Stomach (tissue), 8 donors: ENCODE measurements at regions not wholly inside any gene's neighbourhood (a gene's known extent, or its start where the extent isn't known, plus 50 kb on each side); places are given as distances from the start of the nearest gene placed in this dataset.
A peak's percentile ranks its signal among the peaks of the same experiment; 100 is the strongest.

Experiments used
- DNase-seq, 2 donors: peaks; one replicate each; pipeline versions ENCODE4 v3.0.0 to v3.0.0-alpha.2; 2013 to 2019
- H3K27ac ChIP-seq, 5 donors: fragments of 200-600 bp in 4 of 5; sonication (generic) in 4 of 5; one replicate each; pipeline ENCODE4 v1.5.1; 2013 to 2019; ENCODE audit warnings: mild to moderate bottlenecking in 1 of 5, moderate library complexity in 1 of 5
- H3K27me3 ChIP-seq, 3 donors: fragments of 200-600 bp; sonication (generic); one replicate each; pipeline ENCODE4 v1.5.1; 2017 to 2019; ENCODE audit warnings: mixed run types in 1 of 3
- H3K36me3 ChIP-seq, 4 donors: fragments of 200-600 bp; sonication (generic); 1 replicate in 3 of 4; 2 replicates in 1 of 4; pipeline ENCODE4 v1.5.1; 2016 to 2019
- H3K4me1 ChIP-seq, 4 donors: fragments of 200-600 bp; sonication (generic); one replicate each; pipeline ENCODE4 v1.5.1; 2016 to 2019
- H3K4me3 ChIP-seq, 4 donors: fragments of 200-600 bp; sonication (generic) in 3 of 4; one replicate each; pipeline ENCODE4 v1.5.1; 2016 to 2019; ENCODE audit warnings: mild to moderate bottlenecking in 1 of 4
- H3K9me3 ChIP-seq, 4 donors: fragments of 200-600 bp; sonication (generic); one replicate each; pipeline ENCODE4 v1.5.1; 2016 to 2019
- EP300 ChIP-seq: sonication (generic); formaldehyde crosslinking; IDR thresholded peaks from one replicate; pipeline ENCODE4 v1.6.1; 2017; ENCODE audit warnings: antibody characterized with exemption
- POLR2A ChIP-seq, 4 donors: fragments of 450-650 bp; IDR thresholded peaks; one replicate each; pipeline ENCODE4 v1.6.1; 2016; ENCODE audit warnings: antibody characterized with exemption in 4 of 4, control low read depth in 2 of 4, mild to moderate bottlenecking in 1 of 4, moderate library complexity in 1 of 4
- POLR2AphosphoS5 ChIP-seq, 3 donors: sonication (generic); formaldehyde crosslinking; IDR thresholded peaks; one replicate each; pipeline ENCODE4 v1.6.1; 2016; ENCODE audit warnings: antibody characterized with exemption in 3 of 3
- WGBS, 5 donors: extraction: QIAGEN DNeasy Blood & Tissue Kit in 3 of 5; methylation state at CpG; one replicate each; pipeline versions ENCODE4 v1.1.5 to v1.1.7; 2013 to 2018; 5-methylcytosine and 5-hydroxymethylcytosine counted together
- intact Hi-C: fragments of 100-400 bp; cut with DNase I; formaldehyde crosslinking; loops from one replicate; pipeline ENCODE4 v1.15.1; 2023; ENCODE audit warnings: low total_unique reads
- TF ChIP-seq, protein P1 (sequence below), 7 experiments: fragments of 450-650 bp in 4 of 7; fragments of 200-600 bp in 3 of 7; sonication (generic) in 3 of 7; IDR thresholded peaks; one replicate each; pipeline ENCODE4 v1.5.1; 2016 to 2019; ENCODE audit warnings: antibody characterized with exemption in 7 of 7, control low read depth in 2 of 7, mild to moderate bottlenecking in 1 of 7
- donor health status: healthy with polysubstance abuse.
- donor health status: Bipolar disorder and iron deficiency.
- donor health status: healthy.

GRCh38 chr9:102778746-102779145, 216.4 kb upstream of the CYLC2 start:
- Histone ChIP-seq H3K27me3 (no peaks in the 10 kb centered on the region), H3K36me3 (no peaks in the 10 kb centered on the region), H3K4me3 (no peak overlapping the region), H3K9me3 (no peaks in the 10 kb centered on the region), H3K27ac (no peak overlapping the region), H3K4me1 (no peaks in the 10 kb centered on the region)
- DNase-seq, result peak in 1 of 2 donors; percentile 1
- WGBS, 5 donors, result 55 to 75% (median 68%) methylated on average over 4 of the region's 4 CpGs
- intact Hi-C loops, result no loop called here
- TF ChIP-seq EP300 (no peak), POLR2AphosphoS5 (IDR thresholded peaks at IDR 0.05) (no peak), POLR2A (IDR thresholded peaks at IDR 0.05) (no peak)
- TF ChIP-seq, protein P1, sequence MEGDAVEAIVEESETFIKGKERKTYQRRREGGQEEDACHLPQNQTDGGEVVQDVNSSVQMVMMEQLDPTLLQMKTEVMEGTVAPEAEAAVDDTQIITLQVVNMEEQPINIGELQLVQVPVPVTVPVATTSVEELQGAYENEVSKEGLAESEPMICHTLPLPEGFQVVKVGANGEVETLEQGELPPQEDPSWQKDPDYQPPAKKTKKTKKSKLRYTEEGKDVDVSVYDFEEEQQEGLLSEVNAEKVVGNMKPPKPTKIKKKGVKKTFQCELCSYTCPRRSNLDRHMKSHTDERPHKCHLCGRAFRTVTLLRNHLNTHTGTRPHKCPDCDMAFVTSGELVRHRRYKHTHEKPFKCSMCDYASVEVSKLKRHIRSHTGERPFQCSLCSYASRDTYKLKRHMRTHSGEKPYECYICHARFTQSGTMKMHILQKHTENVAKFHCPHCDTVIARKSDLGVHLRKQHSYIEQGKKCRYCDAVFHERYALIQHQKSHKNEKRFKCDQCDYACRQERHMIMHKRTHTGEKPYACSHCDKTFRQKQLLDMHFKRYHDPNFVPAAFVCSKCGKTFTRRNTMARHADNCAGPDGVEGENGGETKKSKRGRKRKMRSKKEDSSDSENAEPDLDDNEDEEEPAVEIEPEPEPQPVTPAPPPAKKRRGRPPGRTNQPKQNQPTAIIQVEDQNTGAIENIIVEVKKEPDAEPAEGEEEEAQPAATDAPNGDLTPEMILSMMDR (IDR thresholded peaks at IDR 0.05), result no peak

- H3K4me3 ChIP-seq, result no peak overlapping the region
- DNase-seq, result no peak
- TF ChIP-seq, protein P1 (IDR thresholded peaks at IDR 0.05), result no peak
- TF ChIP-seq POLR2A (IDR thresholded peaks at IDR 0.05) (no peak), EP300 (no peak), POLR2AphosphoS5 (IDR thresholded peaks at IDR 0.05) (no peak)
- no peaks in the 10 kb centered on the region for H3K27me3 ChIP-seq
- no peak overlapping the region for H3K27ac ChIP-seq
- H3K36me3 ChIP-seq, result no peaks in the 10 kb centered on the region
- H3K4me1 ChIP-seq, result no peaks in the 10 kb centered on the region
- intact Hi-C loops, result no loop called here
- H3K9me3 ChIP-seq, result no peaks in the 10 kb centered on the region
- WGBS, 5 donors, result 90 to 95% (median 94%) methylated on average over 3 of the region's 3 CpGs
Observed at GRCh38 chr9:102770704-102771103, 224.4 kb upstream of the CYLC2 start.

DNA sequence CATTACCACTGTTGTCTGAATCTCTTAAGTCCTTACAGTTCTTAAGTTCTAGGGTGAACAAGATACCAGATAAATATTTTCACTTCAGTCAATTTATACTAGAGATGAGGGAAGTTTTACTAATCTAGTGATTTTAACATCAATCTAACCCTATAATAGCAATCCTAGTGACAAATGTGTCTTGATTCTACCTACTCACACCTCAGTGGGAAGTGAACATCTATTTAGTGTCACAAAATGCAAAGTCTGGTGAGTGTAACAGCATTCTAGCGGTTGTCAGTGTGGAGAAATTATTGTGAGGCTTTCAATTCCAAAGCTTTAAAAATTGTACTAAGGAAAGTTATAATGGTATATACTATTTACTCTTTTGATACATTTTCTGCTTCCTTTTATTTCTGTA, 225.8 kb upstream of the CYLC2 start:
- Histone ChIP-seq H3K36me3 (no peaks in the 10 kb centered on the region), H3K9me3 (no peaks in the 10 kb centered on the region), H3K27ac (no peak overlapping the region), H3K4me1 (no peaks in the 10 kb centered on the region), H3K27me3 (no peaks in the 10 kb centered on the region), H3K4me3 (no peak overlapping the region)
- whole genome bisulfite sequencing, 5 donors, result 64 to 85% (median 74%) methylated on average over 1 of the region's 1 CpG
- DNase-seq, result no peak
- intact Hi-C loops, result no loop called here
- TF ChIP-seq POLR2AphosphoS5 (IDR thresholded peaks at IDR 0.05) (no peak), POLR2A (IDR thresholded peaks at IDR 0.05) (no peak), EP300 (no peak)
- TF ChIP-seq, protein P1 (IDR thresholded peaks at IDR 0.05), result no peak

GRCh38 chr9:102768002-102768401, 227.1 kb upstream of the CYLC2 start:
- TF ChIP-seq POLR2AphosphoS5 (IDR thresholded peaks at IDR 0.05), result no peak

GRCh38 chr9:102767076-102767475, 228.1 kb upstream of the CYLC2 start:
- Histone ChIP-seq H3K27ac (no peak overlapping the region), H3K4me1 (no peaks in the 10 kb centered on the region), H3K4me3 (no peak overlapping the region), H3K36me3 (no peaks in the 10 kb centered on the region), H3K27me3 (no peaks in the 10 kb centered on the region), H3K9me3 (peaks cover 0 to 7% (median 0%) of the 10 kb centered on the region in 4 donors)
- TF ChIP-seq POLR2AphosphoS5 (IDR thresholded peaks at IDR 0.05) (no peak), EP300 (no peak), POLR2A (IDR thresholded peaks at IDR 0.05) (no peak)
- TF ChIP-seq, protein P1 (IDR thresholded peaks at IDR 0.05), result no peak
- 63 to 78% (median 74%) methylated on average over 4 of the region's 4 CpGs for WGBS, 5 donors
- intact Hi-C loops, result no loop called here
- DNase-seq, result no peak

More at GRCh38 chr9:102768002-102768401, 227.1 kb upstream of the CYLC2 start:
- Histone ChIP-seq H3K36me3 (no peaks in the 10 kb centered on the region), H3K4me1 (no peaks in the 10 kb centered on the region), H3K4me3 (no peak overlapping the region), H3K27ac (no peak overlapping the region), H3K9me3 (peaks cover 0 to 7% (median 0%) of the 10 kb centered on the region in 4 donors), H3K27me3 (no peaks in the 10 kb centered on the region)
- intact Hi-C loops, result no loop called here
- DNase-seq, result no peak
- WGBS, 5 donors, result 79 to 87% (median 82%) methylated on average over 3 of the region's 3 CpGs
